Vagina (tissue), 2 donors: ENCODE measurements at regions not wholly inside any gene's neighbourhood (a gene's known extent, or its start where the extent isn't known, plus 50 kb on each side); places are given as distances from the start of the nearest gene placed in this dataset.

ENCODE experiments used
- CTCF ChIP-seq, 3 experiments: fragments of 450-650 bp in 2 of 3; fragments of 200-600 bp in 1 of 3; sonication (generic) in 1 of 3; IDR thresholded peaks; one replicate each; pipeline ENCODE4 v1.5.1; 2017 to 2019; ENCODE audit warnings: antibody characterized with exemption in 3 of 3, mild to moderate bottlenecking in 2 of 3, moderate library complexity in 2 of 3
- POLR2A ChIP-seq, 2 donors: fragments of 450-650 bp; IDR thresholded peaks; one replicate each; pipeline ENCODE4 v1.6.1; 2017; ENCODE audit warnings: antibody characterized with exemption in 2 of 2, mild to moderate bottlenecking in 2 of 2, moderate library complexity in 2 of 2

DNA sequence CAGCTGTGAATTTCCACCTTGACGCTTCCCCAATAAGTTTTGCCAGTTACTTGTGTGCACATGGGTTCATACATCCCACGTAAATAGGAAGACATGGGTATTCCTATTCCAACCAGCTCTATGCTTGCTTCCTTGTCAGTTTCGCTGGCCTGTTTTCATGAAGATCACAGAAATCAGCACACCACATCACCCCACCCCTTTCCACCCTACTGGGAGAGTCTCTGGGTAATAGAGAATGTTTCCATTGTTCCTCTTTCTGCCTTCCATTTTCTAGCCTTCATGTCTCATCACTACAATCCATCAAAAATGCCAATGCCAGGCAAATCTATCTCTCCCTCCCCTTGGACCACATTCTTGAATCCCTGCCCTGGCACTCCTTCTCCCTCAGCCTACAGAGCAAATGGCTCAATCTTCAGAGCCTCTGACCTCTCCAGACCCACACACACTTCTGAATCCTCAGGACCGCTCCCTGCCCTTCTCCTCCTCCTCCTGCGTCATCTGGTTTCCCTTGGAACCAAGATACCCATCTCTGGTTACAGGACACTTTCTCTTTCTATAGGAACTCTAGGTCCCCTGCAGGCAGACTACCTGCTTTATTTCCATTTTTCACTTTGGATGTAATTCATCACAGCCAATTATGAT lies 323.3 kb downstream of the DHX15 start:
- TF ChIP-seq CTCF (IDR thresholded peaks at IDR 0.05) (no peak), POLR2A (IDR thresholded peaks at IDR 0.05) (no peak)
